PFSK-1 (cell line): ENCODE measurements at regions not wholly inside any gene's neighbourhood (a gene's known extent, or its start where the extent isn't known, plus 50 kb on each side); places are given as distances from the start of the nearest gene placed in this dataset.

Experiments used
- FOXP2 ChIP-seq: optimal IDR thresholded peaks from 2 replicates; pipeline ENCODE3; 2011; ENCODE audit warnings: borderline replicate concordance, control low read depth, inconsistent platforms; ENCODE audit not compliant: insufficient read depth; ENCODE audit errors: extremely low read length, extremely low read depth
- POLR2AphosphoS5 ChIP-seq: IDR thresholded peaks from 2 replicates; pipeline ENCODE4 v1.6.1; 2012; ENCODE audit warnings: low read depth, mild to moderate bottlenecking, control low read depth, low read length, moderate library complexity
- SIN3A ChIP-seq: IDR thresholded peaks from 2 replicates; pipeline ENCODE4 v1.6.1; 2012; ENCODE audit warnings: mild to moderate bottlenecking, low read length, moderate library complexity, borderline replicate concordance; ENCODE audit not compliant: insufficient read depth
- TAF1 ChIP-seq: IDR thresholded peaks from 2 replicates; pipeline ENCODE4 v1.6.1; 2012; ENCODE audit warnings: low read length, control low read depth, borderline replicate concordance; ENCODE audit not compliant: insufficient read depth
- TF ChIP-seq, protein P1 (sequence below), 2 experiments: IDR thresholded peaks; 2 replicates each; pipeline versions ENCODE4 v1.6.1 to v1.8.0; 2011 to 2012; ENCODE audit warnings: low read depth in 2 of 2, low read length in 2 of 2, control low read depth in 1 of 2, inconsistent platforms in 1 of 2, mild to moderate bottlenecking in 1 of 2, moderate library complexity in 1 of 2; ENCODE audit not compliant: insufficient read depth in 1 of 2

GRCh38 chr9:113781896-113782295 is 94.2 kb upstream of the ZNF618 start:
- TF ChIP-seq TAF1 (no peak), POLR2AphosphoS5 (no peak), FOXP2 (no peak), SIN3A (no peak)
- TF ChIP-seq, protein P1, sequence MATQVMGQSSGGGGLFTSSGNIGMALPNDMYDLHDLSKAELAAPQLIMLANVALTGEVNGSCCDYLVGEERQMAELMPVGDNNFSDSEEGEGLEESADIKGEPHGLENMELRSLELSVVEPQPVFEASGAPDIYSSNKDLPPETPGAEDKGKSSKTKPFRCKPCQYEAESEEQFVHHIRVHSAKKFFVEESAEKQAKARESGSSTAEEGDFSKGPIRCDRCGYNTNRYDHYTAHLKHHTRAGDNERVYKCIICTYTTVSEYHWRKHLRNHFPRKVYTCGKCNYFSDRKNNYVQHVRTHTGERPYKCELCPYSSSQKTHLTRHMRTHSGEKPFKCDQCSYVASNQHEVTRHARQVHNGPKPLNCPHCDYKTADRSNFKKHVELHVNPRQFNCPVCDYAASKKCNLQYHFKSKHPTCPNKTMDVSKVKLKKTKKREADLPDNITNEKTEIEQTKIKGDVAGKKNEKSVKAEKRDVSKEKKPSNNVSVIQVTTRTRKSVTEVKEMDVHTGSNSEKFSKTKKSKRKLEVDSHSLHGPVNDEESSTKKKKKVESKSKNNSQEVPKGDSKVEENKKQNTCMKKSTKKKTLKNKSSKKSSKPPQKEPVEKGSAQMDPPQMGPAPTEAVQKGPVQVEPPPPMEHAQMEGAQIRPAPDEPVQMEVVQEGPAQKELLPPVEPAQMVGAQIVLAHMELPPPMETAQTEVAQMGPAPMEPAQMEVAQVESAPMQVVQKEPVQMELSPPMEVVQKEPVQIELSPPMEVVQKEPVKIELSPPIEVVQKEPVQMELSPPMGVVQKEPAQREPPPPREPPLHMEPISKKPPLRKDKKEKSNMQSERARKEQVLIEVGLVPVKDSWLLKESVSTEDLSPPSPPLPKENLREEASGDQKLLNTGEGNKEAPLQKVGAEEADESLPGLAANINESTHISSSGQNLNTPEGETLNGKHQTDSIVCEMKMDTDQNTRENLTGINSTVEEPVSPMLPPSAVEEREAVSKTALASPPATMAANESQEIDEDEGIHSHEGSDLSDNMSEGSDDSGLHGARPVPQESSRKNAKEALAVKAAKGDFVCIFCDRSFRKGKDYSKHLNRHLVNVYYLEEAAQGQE (IDR thresholded peaks at IDR 0.05; ENCODE audit: insufficient read depth in 1 of 2, low read depth in 2 of 2, low read length in 2 of 2): no peak

DNA sequence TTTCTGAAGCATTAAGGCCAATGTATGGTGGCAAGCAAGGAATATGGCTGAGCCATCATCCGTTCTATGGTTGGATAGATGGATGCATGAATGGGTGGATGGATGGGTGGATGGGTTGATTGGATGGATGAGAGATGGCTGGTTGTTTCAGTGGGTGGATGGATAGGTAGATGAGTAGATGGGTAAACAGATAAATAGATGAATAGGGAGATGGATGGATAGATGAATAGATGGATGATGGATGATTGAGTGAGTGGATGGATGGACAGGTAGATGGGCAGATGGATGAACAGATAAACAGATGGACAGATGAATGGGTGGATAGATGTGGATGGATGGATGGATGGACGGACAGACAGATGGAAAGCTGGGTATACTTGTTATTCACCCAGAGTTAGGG is 92.6 kb upstream of the ZNF618 start:
- TF ChIP-seq, protein P1 (IDR thresholded peaks at IDR 0.05; ENCODE audit: insufficient read depth in 1 of 2, low read depth in 2 of 2, low read length in 2 of 2): no peak
- no peak for TF ChIP-seq FOXP2
- TF ChIP-seq TAF1: no peak
- no peak for TF ChIP-seq POLR2AphosphoS5
- no peak for TF ChIP-seq SIN3A

DNA sequence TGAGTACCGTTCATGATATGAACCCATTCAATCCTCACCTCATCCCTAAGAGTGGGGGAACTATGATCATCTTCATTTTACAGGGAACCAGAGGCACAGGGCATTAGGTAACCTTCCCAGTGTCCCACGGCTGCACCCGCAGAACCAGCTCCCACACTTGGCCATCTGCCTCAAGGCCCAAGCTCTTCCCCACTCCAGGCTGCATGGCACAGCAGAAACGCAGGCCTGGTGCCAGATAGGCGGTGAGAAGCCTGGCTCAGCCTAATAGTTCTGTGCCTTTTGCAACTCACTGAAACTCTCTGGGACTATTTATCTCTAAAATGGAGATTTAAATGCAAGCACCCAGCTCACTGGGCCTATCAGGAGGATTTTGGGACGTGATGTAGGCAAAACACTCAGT is 90.8 kb upstream of the ZNF618 start:
- TF ChIP-seq FOXP2 (no peak), POLR2AphosphoS5 (no peak), SIN3A (no peak), TAF1 (no peak)
- TF ChIP-seq, protein P1 (IDR thresholded peaks at IDR 0.05; ENCODE audit: insufficient read depth in 1 of 2, low read depth in 2 of 2, low read length in 2 of 2): no peak

- TF ChIP-seq POLR2AphosphoS5 (no peak), SIN3A (no peak), TAF1 (no peak), FOXP2 (no peak)
- TF ChIP-seq, protein P1 (IDR thresholded peaks at IDR 0.05; ENCODE audit: insufficient read depth in 1 of 2, low read depth in 2 of 2, low read length in 2 of 2): no peak
These were observed 90.0 kb upstream of the ZNF618 start for GRCh38 chr9:113786071-113786470.

DNA sequence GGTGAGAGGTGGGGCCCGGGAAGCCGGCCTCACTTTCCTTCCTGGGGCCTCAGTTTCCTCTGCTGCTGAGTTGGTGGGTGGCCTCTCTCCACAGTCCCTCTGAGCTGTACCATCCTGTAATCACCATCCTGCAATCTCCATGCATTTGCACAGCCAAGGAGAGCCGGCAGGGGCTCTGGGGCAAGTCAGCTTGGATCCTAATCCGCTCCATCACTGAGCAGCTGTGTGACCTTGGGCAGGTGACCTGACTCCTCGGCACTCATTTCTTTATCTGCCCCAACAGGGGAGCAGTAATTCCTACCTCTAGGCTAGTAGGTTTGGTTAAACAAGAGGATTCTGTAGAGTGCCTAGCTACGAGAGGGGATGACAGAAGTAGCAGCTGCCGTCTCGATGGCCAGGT is 88.2 kb upstream of the ZNF618 start:
- TF ChIP-seq SIN3A: no peak
- TF ChIP-seq TAF1: no peak
- no peak for TF ChIP-seq POLR2AphosphoS5
- no peak for TF ChIP-seq FOXP2
- TF ChIP-seq, protein P1 (IDR thresholded peaks at IDR 0.05; ENCODE audit: insufficient read depth in 1 of 2, low read depth in 2 of 2, low read length in 2 of 2): no peak
